HCT116 (cell line): ENCODE measurements at regions not wholly inside any gene's neighbourhood (a gene's known extent, or its start where the extent isn't known, plus 50 kb on each side); places are given as distances from the start of the nearest gene placed in this dataset.

Experiments
- ATF3 ChIP-seq: IDR thresholded peaks from 2 replicates; pipeline ENCODE4 v1.6.1; 2012
- CEBPB ChIP-seq: IDR thresholded peaks from 2 replicates; pipeline ENCODE4 v1.6.1; 2012; ENCODE audit warnings: low read depth
- ELF1 ChIP-seq: IDR thresholded peaks from 2 replicates; pipeline ENCODE4 v1.6.1; 2012; ENCODE audit warnings: low read depth, borderline replicate concordance
- EZH2 ChIP-seq: fragments of 200-600 bp; sonication (generic); IDR thresholded peaks from 2 replicates; pipeline ENCODE4 v1.6.1; 2017; ENCODE audit warnings: antibody characterized with exemption, mixed run types
- EZH2phosphoT487 ChIP-seq: fragments of 200-600 bp; IDR thresholded peaks from 2 replicates; pipeline ENCODE4 v1.6.1; 2018; ENCODE audit warnings: antibody characterized with exemption, borderline replicate concordance
- POLR2A ChIP-seq: IDR thresholded peaks from 2 replicates; pipeline ENCODE4 v1.7.0; 2011; ENCODE audit warnings: borderline replicate concordance; ENCODE audit not compliant: insufficient read depth, insufficient read length; ENCODE audit errors: extremely low read depth
- POLR2AphosphoS5 ChIP-seq: IDR thresholded peaks from 2 replicates; pipeline ENCODE4 v1.6.1; 2011; ENCODE audit warnings: mild to moderate bottlenecking, low read depth, low read length, moderate library complexity
- REST ChIP-seq: IDR thresholded peaks from 2 replicates; pipeline ENCODE4 v1.6.1; 2012; ENCODE audit warnings: low read depth
- ZBTB33 ChIP-seq: IDR thresholded peaks from 2 replicates; pipeline ENCODE4 v1.6.1; 2011; ENCODE audit warnings: mild to moderate bottlenecking, low read length, moderate library complexity; ENCODE audit not compliant: insufficient replicate concordance; ENCODE audit errors: extremely low read depth
- TF ChIP-seq, protein P1 (sequence below), 3 experiments: fragments of 200-600 bp in 1 of 3; sonication (generic) in 1 of 3; IDR thresholded peaks in 2 of 3; conservative IDR thresholded peaks in 1 of 3; 2 replicates each; pipeline ENCODE4 v1.5.1; 2012 to 2017; ENCODE audit warnings: low read depth in 2 of 3, low read length in 2 of 3, antibody characterized with exemption in 1 of 3, borderline replicate concordance in 1 of 3, control low read depth in 1 of 3, mild to moderate bottlenecking in 1 of 3, mixed read lengths in 1 of 3, mixed run types in 1 of 3, moderate library complexity in 1 of 3; ENCODE audit not compliant: insufficient read depth in 1 of 3

- TF ChIP-seq POLR2A (no peak), ATF3 (no peak), POLR2AphosphoS5 (no peak), EZH2 (no peak), REST (no peak), ZBTB33 (no peak), CEBPB (no peak), EZH2phosphoT487 (no peak), ELF1 (no peak)
- TF ChIP-seq, protein P1, sequence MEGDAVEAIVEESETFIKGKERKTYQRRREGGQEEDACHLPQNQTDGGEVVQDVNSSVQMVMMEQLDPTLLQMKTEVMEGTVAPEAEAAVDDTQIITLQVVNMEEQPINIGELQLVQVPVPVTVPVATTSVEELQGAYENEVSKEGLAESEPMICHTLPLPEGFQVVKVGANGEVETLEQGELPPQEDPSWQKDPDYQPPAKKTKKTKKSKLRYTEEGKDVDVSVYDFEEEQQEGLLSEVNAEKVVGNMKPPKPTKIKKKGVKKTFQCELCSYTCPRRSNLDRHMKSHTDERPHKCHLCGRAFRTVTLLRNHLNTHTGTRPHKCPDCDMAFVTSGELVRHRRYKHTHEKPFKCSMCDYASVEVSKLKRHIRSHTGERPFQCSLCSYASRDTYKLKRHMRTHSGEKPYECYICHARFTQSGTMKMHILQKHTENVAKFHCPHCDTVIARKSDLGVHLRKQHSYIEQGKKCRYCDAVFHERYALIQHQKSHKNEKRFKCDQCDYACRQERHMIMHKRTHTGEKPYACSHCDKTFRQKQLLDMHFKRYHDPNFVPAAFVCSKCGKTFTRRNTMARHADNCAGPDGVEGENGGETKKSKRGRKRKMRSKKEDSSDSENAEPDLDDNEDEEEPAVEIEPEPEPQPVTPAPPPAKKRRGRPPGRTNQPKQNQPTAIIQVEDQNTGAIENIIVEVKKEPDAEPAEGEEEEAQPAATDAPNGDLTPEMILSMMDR (IDR thresholded peaks at IDR 0.05 in 2 of 3, conservative IDR thresholded peaks at IDR 0.05 in 1 of 3; ENCODE audit: borderline replicate concordance in 1 of 3, insufficient read depth in 1 of 3, low read depth in 2 of 3, low read length in 2 of 3): no peak
Observed at GRCh38 chr5:97559827-97560598, 377.0 kb upstream of the RIOK2 start.
